ENCODE measurements at regions not wholly inside any gene's neighbourhood (a gene's known extent, or its start where the extent isn't known, plus 50 kb on each side); places are given as distances from the start of the nearest gene placed in this dataset.

GRCh38 chrX:138925330-138925729, 213.8 kb upstream of the FGF13 start:
- H3K4me3 ChIP-seq: no peak overlapping the region
- DNase-seq (no peak), ATAC-seq (peak; percentile 22)
- H3K36me3 ChIP-seq (ENCODE audit: low read depth): no peaks in the 10 kb centered on the region
- no peaks in the 10 kb centered on the region for H3K9me3 ChIP-seq
- intact Hi-C loops (cut with DNase I, micrococcal nuclease): no loop called here
- TF ChIP-seq CTCF (IDR thresholded peaks at IDR 0.05): no peak
- no peaks in the 10 kb centered on the region for H3K4me1 ChIP-seq (ENCODE audit: low read depth)

GRCh38 chrX:138923805-138924204, 212.3 kb upstream of the FGF13 start:
- Histone ChIP-seq H3K36me3 (ENCODE audit: low read depth) (no peaks in the 10 kb centered on the region), H3K4me3 (no peak overlapping the region), H3K4me1 (ENCODE audit: low read depth) (no peaks in the 10 kb centered on the region), H3K9me3 (no peaks in the 10 kb centered on the region)
- intact Hi-C loops (cut with DNase I, micrococcal nuclease): no loop called here
- DNase-seq (no peak), ATAC-seq (no peak)
- TF ChIP-seq CTCF (IDR thresholded peaks at IDR 0.05): no peak

- H3K9me3 ChIP-seq: no peaks in the 10 kb centered on the region
- TF ChIP-seq CTCF (IDR thresholded peaks at IDR 0.05): no peak
- ATAC-seq (no peak), DNase-seq (no peak)
- no peak overlapping the region for H3K4me3 ChIP-seq
- no peaks in the 10 kb centered on the region for H3K4me1 ChIP-seq (ENCODE audit: low read depth)
- intact Hi-C loops (cut with DNase I, micrococcal nuclease): no loop called here
- H3K36me3 ChIP-seq (ENCODE audit: low read depth): no peaks in the 10 kb centered on the region
Measured at GRCh38 chrX:138921031-138921430, 209.5 kb upstream of the FGF13 start.

GRCh38 chrX:138917781-138918180, 206.3 kb upstream of the FGF13 start:
- no peak for TF ChIP-seq CTCF (IDR thresholded peaks at IDR 0.05)

GRCh38 chrX:138914767-138915166, 203.2 kb upstream of the FGF13 start:
- DNase-seq (no peak), ATAC-seq (no peak)
- TF ChIP-seq CTCF (IDR thresholded peaks at IDR 0.05): no peak
- H3K4me3 ChIP-seq: no peak overlapping the region
- H3K36me3 ChIP-seq (ENCODE audit: low read depth): no peaks in the 10 kb centered on the region
- H3K4me1 ChIP-seq (ENCODE audit: low read depth): no peaks in the 10 kb centered on the region
- intact Hi-C loops (cut with DNase I, micrococcal nuclease): no loop called here
- H3K9me3 ChIP-seq: no peaks in the 10 kb centered on the region

More at GRCh38 chrX:138917781-138918180, 206.3 kb upstream of the FGF13 start:
- H3K36me3 ChIP-seq (ENCODE audit: low read depth): no peaks in the 10 kb centered on the region
- no peak overlapping the region for H3K4me3 ChIP-seq
- H3K4me1 ChIP-seq (ENCODE audit: low read depth): no peaks in the 10 kb centered on the region
- no peak for ATAC-seq
- H3K9me3 ChIP-seq: no peaks in the 10 kb centered on the region
- no peak for DNase-seq
- intact Hi-C loops (cut with DNase I, micrococcal nuclease): no loop called here

- no peak overlapping the region for H3K4me3 ChIP-seq
- no peaks in the 10 kb centered on the region for H3K36me3 ChIP-seq (ENCODE audit: low read depth)
- no peak for TF ChIP-seq CTCF (IDR thresholded peaks at IDR 0.05)
- H3K9me3 ChIP-seq: no peaks in the 10 kb centered on the region
- DNase-seq (no peak), ATAC-seq (no peak)
- H3K4me1 ChIP-seq (ENCODE audit: low read depth): no peaks in the 10 kb centered on the region
- intact Hi-C loops (cut with DNase I, micrococcal nuclease): no loop called here
Measured at GRCh38 chrX:138908577-138908976, 197.1 kb upstream of the FGF13 start.

Measured in mucosa of descending colon (tissue), 3 donors.